Right cardiac atrium (tissue), 5 donors: ENCODE measurements at regions not wholly inside any gene's neighbourhood (a gene's known extent, or its start where the extent isn't known, plus 50 kb on each side); places are given as distances from the start of the nearest gene placed in this dataset.
A peak's percentile ranks its signal among the peaks of the same experiment; 100 is the strongest.

Experiments
- ATAC-seq, 2 donors: fragments of 200-7000 bp; cut with Tn5 transposase; one replicate each; pipeline versions ENCODE4 v1.8.0 to v1.9.1; 2020; ENCODE audit warnings: moderate library complexity in 2 of 2, mild to moderate bottlenecking in 1 of 2
- DNase-seq, 3 donors: peaks; one replicate each; pipeline ENCODE4 v3.0.0-alpha.2; 2020
- H3K27ac ChIP-seq: one replicate; pipeline ENCODE4 v1.5.1; 2013; ENCODE audit warnings: mild to moderate bottlenecking, low read length, control low read depth, moderate library complexity
- H3K27me3 ChIP-seq: one replicate; pipeline ENCODE4 v1.6.1; 2013; ENCODE audit not compliant: control insufficient read depth, insufficient read depth
- H3K4me1 ChIP-seq: one replicate; pipeline ENCODE4 v1.6.1; 2013; ENCODE audit warnings: low read length; ENCODE audit not compliant: control insufficient read depth, insufficient read depth
- H3K4me3 ChIP-seq: one replicate; pipeline ENCODE4 v1.5.1; 2013; ENCODE audit warnings: low read length, control low read depth
- H3K9me3 ChIP-seq: one replicate; pipeline ENCODE4 v1.6.1; 2013; ENCODE audit warnings: low read length; ENCODE audit not compliant: control insufficient read depth
- WGBS: extraction: QIAGEN DNeasy Blood & Tissue Kit; methylation state at CpG from one replicate; pipeline ENCODE4 v1.1.7; 2013; 5-methylcytosine and 5-hydroxymethylcytosine counted together
- intact Hi-C, 4 donors: fragments of 100-400 bp; cut with DNase I; formaldehyde crosslinking; loops; one replicate each; pipeline versions ENCODE4 v1.11.0 to v1.14.0; 2022 to 2023
- donor health status: healthy with polysubstance abuse.
- donor health status: DM: no; HTN: yes; CAD: no.
- donor health status: DM: no; HTN: no; CAD: no.
- donor health status: DM: no; HTN: yes; CAD: no; lungs with severe emphysema.
- donor health status: DM: yes; HTN: yes; CAD: no.

- Histone ChIP-seq H3K4me1 (no peaks in the 10 kb centered on the region), H3K9me3 (no peaks in the 10 kb centered on the region), H3K4me3 (no peak overlapping the region), H3K27me3 (no peaks in the 10 kb centered on the region), H3K27ac (no peak overlapping the region)
- DNase-seq (no peak), ATAC-seq (no peak)
- WGBS, result 54% methylated on average over 5 of the region's 5 CpGs
- intact Hi-C loops, result no loop called here
Measured at GRCh38 chr17:11138023-11138422, 103.0 kb upstream of the SHISA6 start.

DNA sequence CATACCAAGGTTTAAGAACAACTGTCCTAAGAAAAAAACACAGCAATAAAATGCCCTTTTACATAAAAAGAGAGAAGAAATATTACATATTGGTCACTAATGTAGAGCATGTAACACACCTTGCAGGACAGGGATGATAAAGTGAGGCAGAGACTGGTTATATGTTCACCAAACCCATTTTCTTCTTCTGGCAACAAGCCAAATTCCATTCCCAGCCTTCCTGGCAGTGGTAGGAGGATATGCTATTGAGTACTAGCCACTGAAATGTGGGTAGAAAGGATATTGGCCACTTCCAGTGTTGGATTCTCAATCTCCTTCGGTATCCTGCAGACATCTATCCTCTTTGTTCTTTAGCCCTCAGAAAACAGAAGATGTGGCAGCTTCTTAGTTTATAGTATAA lies 105.2 kb upstream of the SHISA6 start:
- H3K27ac ChIP-seq, result no peak overlapping the region
- no peaks in the 10 kb centered on the region for H3K4me1 ChIP-seq
- ATAC-seq, result no peak
- no peak overlapping the region for H3K4me3 ChIP-seq
- 95% methylated on average over 1 of the region's 1 CpG for WGBS
- no peaks in the 10 kb centered on the region for H3K27me3 ChIP-seq
- intact Hi-C loops, result no loop called here
- no peak for DNase-seq
- H3K9me3 ChIP-seq, result no peaks in the 10 kb centered on the region

GRCh38 chr17:11130367-11130766 lies 110.6 kb upstream of the SHISA6 start:
- H3K9me3 ChIP-seq, result no peaks in the 10 kb centered on the region
- no peaks in the 10 kb centered on the region for H3K27me3 ChIP-seq
- DNase-seq (no peak), ATAC-seq (no peak)
- 48% methylated on average over 4 of the region's 4 CpGs for WGBS
- no peaks in the 10 kb centered on the region for H3K4me1 ChIP-seq
- intact Hi-C loops, result no loop called here
- no peak overlapping the region for H3K4me3 ChIP-seq
- no peak overlapping the region for H3K27ac ChIP-seq

- intact Hi-C loops, result no loop called here
- DNase-seq (peak; percentile 71 to 78 (median 76)), ATAC-seq (peak; percentile 70 to 79)
- H3K9me3 ChIP-seq, result no peaks in the 10 kb centered on the region
- H3K27ac ChIP-seq, result no peak overlapping the region
- H3K4me1 ChIP-seq, result no peaks in the 10 kb centered on the region
- no peak overlapping the region for H3K4me3 ChIP-seq
- 40% methylated on average over 5 of the region's 5 CpGs for WGBS
- no peaks in the 10 kb centered on the region for H3K27me3 ChIP-seq
Measured at GRCh38 chr17:11122908-11123307, 118.1 kb upstream of the SHISA6 start.

GRCh38 chr17:11121341-11121985 lies 119.5 kb upstream of the SHISA6 start:
- Histone ChIP-seq H3K27me3 (no peaks in the 10 kb centered on the region), H3K4me3 (no peak overlapping the region), H3K27ac (no peak overlapping the region), H3K9me3 (no peaks in the 10 kb centered on the region), H3K4me1 (no peaks in the 10 kb centered on the region)
- 43% methylated on average over 10 of the region's 10 CpGs for WGBS
- intact Hi-C loops, result no loop called here
- ATAC-seq (no peak), DNase-seq (no peak)

DNA sequence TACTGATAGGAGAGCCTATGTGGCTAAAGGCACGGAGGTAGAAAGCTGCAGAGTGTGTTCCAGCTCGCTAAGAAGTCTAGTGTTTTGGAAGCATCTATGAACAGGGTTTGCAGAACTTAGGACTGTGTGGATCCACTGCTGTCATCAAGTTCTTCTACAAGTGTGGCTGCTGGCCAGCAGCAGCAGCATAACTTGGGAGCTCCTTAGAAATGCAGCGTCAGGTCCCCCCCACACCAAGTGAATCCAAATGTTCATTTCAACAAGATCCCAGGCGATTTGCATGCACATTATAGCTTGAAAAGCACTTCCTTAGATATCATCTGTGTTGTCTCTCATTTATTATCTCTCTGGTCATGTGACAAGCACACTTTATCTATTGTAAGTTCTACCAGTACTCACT lies 131.9 kb upstream of the SHISA6 start:
- ATAC-seq, result no peak
- WGBS, result 37% methylated on average over 4 of the region's 4 CpGs
- no peak overlapping the region for H3K27ac ChIP-seq
- H3K9me3 ChIP-seq, result no peaks in the 10 kb centered on the region
- DNase-seq, result no peak
- no peaks in the 10 kb centered on the region for H3K27me3 ChIP-seq
- no peaks in the 10 kb centered on the region for H3K4me1 ChIP-seq
- no peak overlapping the region for H3K4me3 ChIP-seq
- intact Hi-C loops, result no loop called here

GRCh38 chr17:11105141-11105540 lies 135.9 kb upstream of the SHISA6 start:
- Histone ChIP-seq H3K27ac (no peak overlapping the region), H3K27me3 (no peaks in the 10 kb centered on the region), H3K9me3 (no peaks in the 10 kb centered on the region), H3K4me3 (no peak overlapping the region), H3K4me1 (no peaks in the 10 kb centered on the region)
- DNase-seq (no peak), ATAC-seq (no peak)
- intact Hi-C loops, result no loop called here

DNA sequence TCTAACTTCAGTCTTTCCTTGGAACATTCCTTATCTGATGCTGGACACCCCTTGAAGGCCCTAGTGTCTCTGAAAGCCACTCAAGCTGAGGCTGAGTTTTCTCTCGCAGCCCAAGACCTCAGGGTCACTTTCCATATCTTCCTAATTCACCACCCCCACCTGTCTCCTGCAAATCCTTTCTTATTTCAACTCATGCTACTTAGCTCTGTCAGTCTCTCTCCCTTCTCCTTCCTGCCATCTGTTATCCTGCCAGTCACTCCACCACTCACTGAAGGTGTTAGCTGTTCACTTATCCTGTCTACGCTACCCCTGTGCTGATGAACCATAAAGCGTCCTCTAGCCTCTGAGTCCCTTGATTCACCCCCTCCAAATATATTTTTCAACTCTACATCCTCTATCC lies 143.9 kb upstream of the SHISA6 start:
- Histone ChIP-seq H3K9me3 (no peaks in the 10 kb centered on the region), H3K27me3 (no peaks in the 10 kb centered on the region), H3K27ac (no peak overlapping the region), H3K4me3 (no peak overlapping the region), H3K4me1 (no peaks in the 10 kb centered on the region)
- intact Hi-C loops, result no loop called here
- DNase-seq, result no peak
- ATAC-seq, result no peak
- WGBS, result 52% methylated on average over 3 of the region's 3 CpGs

GRCh38 chr17:11094331-11094730 lies 146.7 kb upstream of the SHISA6 start:
- 82% methylated on average over 14 of the region's 14 CpGs for WGBS
- intact Hi-C loops, result no loop called here

DNA sequence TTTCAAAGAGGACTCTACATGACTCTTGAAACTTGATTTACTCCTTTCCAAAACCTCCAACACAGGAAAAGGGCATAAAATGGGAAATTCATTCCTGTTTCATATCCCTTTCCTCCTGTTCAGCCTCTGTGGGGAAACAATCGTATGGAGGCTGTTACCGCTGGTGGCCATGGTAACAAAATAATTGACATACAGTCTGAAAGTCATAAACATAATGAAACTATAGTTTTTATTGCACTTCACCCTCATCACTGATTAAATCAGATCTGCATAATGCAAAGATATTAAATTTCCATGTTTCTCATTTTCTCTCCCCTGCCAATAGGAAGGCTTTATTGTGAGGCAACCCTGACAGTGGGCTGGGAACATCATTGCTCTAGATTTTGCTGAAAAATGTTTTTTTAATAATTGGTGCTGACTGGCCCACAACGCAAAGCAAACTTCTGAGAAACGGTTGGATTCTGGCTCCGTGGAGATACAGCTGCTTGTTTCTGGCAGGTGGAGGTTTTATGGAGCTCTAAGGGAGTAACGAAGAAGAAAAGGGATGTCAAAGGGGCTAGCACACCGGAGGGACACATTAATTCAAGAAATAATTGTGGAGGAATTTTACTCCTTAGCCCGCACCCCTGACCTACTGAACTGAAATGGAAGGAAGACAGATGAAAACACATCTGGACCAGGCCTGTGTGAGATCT lies 154.2 kb upstream of the SHISA6 start:
- intact Hi-C loops, result no loop called here
- Histone ChIP-seq H3K4me3 (no peak overlapping the region), H3K27ac (no peak overlapping the region), H3K27me3 (no peaks in the 10 kb centered on the region), H3K4me1 (no peaks in the 10 kb centered on the region), H3K9me3 (no peaks in the 10 kb centered on the region)
- 83% methylated on average over 8 of the region's 8 CpGs for WGBS
- ATAC-seq (no peak), DNase-seq (no peak)

More at GRCh38 chr17:11094331-11094730, 146.7 kb upstream of the SHISA6 start:
- Histone ChIP-seq H3K27me3 (no peaks in the 10 kb centered on the region), H3K4me3 (no peak overlapping the region), H3K4me1 (no peaks in the 10 kb centered on the region), H3K9me3 (no peaks in the 10 kb centered on the region), H3K27ac (no peak overlapping the region)
- ATAC-seq (no peak), DNase-seq (no peak)

DNA sequence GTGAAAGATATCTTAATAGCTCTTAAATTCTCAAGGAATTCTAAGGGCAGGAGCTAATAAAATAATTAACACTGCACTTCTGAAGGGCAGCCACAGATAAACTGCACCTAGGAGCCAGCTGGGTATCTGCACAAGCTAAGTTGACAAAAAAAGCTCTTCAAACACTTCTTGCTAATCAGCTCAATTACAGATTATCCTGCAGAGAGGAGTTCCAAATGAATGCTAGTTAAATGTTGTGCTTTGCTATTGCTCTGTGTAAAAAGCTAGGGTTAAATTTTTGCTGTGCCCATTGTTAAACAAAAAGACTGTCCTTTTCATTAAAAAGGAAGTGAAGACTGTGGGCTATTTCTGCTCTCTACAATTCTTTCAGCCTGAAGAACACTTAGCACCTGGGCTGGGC lies 158.5 kb upstream of the SHISA6 start:
- no peak overlapping the region for H3K4me3 ChIP-seq
- intact Hi-C loops, result no loop called here
- H3K9me3 ChIP-seq, result no peaks in the 10 kb centered on the region

DNA sequence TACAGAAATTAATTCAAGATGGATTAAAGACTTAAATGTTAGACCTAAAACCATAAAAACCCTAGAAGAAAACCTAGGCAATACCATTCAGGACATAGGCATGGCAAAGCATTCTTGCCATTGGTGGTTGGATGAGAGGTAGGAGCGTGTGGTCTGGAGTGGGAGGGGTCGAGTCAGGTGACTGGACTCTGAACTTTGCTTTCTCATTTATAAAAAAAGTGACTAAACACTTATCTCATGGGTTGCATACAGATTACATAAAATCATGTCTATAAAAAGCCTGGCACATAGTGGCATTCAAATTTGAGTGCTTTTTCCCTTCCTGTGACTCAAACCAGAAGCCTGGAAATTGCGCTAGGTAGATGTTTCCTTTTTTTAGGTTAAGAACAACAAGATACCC lies 159.7 kb upstream of the SHISA6 start:
- ATAC-seq (no peak), DNase-seq (no peak)
- 70% methylated on average over 3 of the region's 3 CpGs for WGBS
- Histone ChIP-seq H3K4me1 (no peaks in the 10 kb centered on the region), H3K9me3 (no peaks in the 10 kb centered on the region), H3K27me3 (no peaks in the 10 kb centered on the region), H3K27ac (no peak overlapping the region), H3K4me3 (no peak overlapping the region)
- intact Hi-C loops, result no loop called here

More for the DNA sequence above, 158.5 kb upstream of the SHISA6 start:
- H3K27me3 ChIP-seq, result no peaks in the 10 kb centered on the region
- DNase-seq (no peak), ATAC-seq (no peak)
- no peaks in the 10 kb centered on the region for H3K4me1 ChIP-seq
- H3K27ac ChIP-seq, result no peak overlapping the region
